Effector memory CD8-positive, alpha-beta T cell (primary cell): ENCODE measurements at regions not wholly inside any gene's neighbourhood (a gene's known extent, or its start where the extent isn't known, plus 50 kb on each side); places are given as distances from the start of the nearest gene placed in this dataset.

ENCODE experiments used
- ATAC-seq: fragments of 150-1000 bp; cut with Tn5 transposase; replicated peaks from 2 replicates; pipeline ENCODE4 v1.10.0; 2021; ENCODE audit warnings: mild to moderate bottlenecking, moderate library complexity
- DNase-seq, 3 experiments: peaks; one replicate each; pipeline ENCODE4 v3.0.0; 2021
- H3K27ac Mint-ChIP-seq, 2 donors: one replicate each; pipeline ENCODE4 v1.8.0; 2022; ENCODE audit warnings: mild to moderate bottlenecking in 2 of 2, mixed read lengths in 2 of 2, moderate library complexity in 2 of 2
- H3K27me3 Mint-ChIP-seq, 2 donors: one replicate each; pipeline ENCODE4 v1.8.0; 2022; ENCODE audit warnings: mixed read lengths in 2 of 2
- H3K36me3 Mint-ChIP-seq: one replicate; pipeline ENCODE4 v1.8.0; 2022; ENCODE audit warnings: mild to moderate bottlenecking, moderate library complexity, mixed read lengths; ENCODE audit not compliant: insufficient read depth
- H3K4me1 Mint-ChIP-seq, 2 donors: one replicate each; pipeline ENCODE4 v1.8.0; 2022; ENCODE audit warnings: low read depth in 2 of 2, mixed read lengths in 2 of 2
- H3K4me3 Mint-ChIP-seq, 2 donors: one replicate each; pipeline ENCODE4 v1.8.0; 2022; ENCODE audit warnings: mild to moderate bottlenecking in 2 of 2, mixed read lengths in 2 of 2, moderate library complexity in 2 of 2
- H3K9me3 Mint-ChIP-seq, 2 donors: one replicate each; pipeline ENCODE4 v1.8.0; 2022; ENCODE audit warnings: mixed read lengths in 2 of 2

DNA sequence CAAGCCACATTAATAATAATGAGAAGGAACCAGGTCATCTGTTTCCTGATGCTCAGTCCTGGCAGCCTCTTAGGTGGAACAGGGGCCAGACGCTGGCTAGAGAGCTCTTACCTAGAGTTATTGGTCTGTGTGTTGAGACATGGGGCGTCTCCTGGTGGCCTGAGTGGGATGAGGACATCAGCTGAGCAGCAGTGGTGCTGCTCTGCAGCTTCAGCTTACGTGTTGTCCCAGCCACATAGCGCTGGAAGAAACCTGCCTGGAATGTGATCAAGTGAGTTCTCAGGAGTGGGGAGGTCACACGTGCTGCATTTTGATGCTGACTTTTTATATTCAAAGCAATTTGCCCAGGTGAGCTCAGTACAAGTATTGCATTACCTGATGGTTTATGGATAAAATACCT lies 355.4 kb downstream of the CDH26 start:
- H3K4me3 Mint-ChIP-seq = no peak overlapping the region
- H3K4me1 Mint-ChIP-seq = peaks cover 4 to 5% of the 10 kb centered on the region in 2 donors
- DNase-seq (no peak), ATAC-seq (no peak)
- peaks cover 3% of the 10 kb centered on the region for H3K36me3 Mint-ChIP-seq
- H3K27me3 Mint-ChIP-seq = peaks cover 0 to 10% of the 10 kb centered on the region in 2 donors
- H3K27ac Mint-ChIP-seq = no peak overlapping the region
- peaks cover 0 to 5% of the 10 kb centered on the region in 2 donors for H3K9me3 Mint-ChIP-seq

DNA sequence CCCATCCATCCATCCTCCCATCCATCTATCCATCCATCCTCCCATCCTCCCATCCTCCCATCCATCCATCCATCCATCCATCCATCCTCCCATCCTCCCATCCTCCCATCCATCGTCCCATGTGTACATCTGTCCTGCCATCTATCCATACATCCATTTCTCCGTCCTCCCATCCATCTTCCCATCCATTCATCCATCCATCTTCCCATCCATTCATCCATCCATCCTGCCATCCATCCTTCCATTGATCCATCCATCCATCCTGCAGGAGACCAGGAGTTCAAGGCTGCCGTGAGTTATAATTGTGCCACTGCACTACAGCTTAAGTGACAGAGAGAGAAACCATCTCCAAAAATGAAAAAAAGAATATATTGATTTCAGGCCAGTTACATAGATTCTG lies 356.5 kb downstream of the CDH26 start:
- ATAC-seq (no peak), DNase-seq (no peak)
- peaks cover 3% of the 10 kb centered on the region for H3K36me3 Mint-ChIP-seq
- H3K27me3 Mint-ChIP-seq = peaks cover 0 to 20% of the 10 kb centered on the region in 2 donors
- no peak overlapping the region for H3K27ac Mint-ChIP-seq
- no peak overlapping the region for H3K4me3 Mint-ChIP-seq
- H3K4me1 Mint-ChIP-seq = peaks cover 4 to 5% of the 10 kb centered on the region in 2 donors
- H3K9me3 Mint-ChIP-seq = peaks cover 0 to 5% of the 10 kb centered on the region in 2 donors

DNA sequence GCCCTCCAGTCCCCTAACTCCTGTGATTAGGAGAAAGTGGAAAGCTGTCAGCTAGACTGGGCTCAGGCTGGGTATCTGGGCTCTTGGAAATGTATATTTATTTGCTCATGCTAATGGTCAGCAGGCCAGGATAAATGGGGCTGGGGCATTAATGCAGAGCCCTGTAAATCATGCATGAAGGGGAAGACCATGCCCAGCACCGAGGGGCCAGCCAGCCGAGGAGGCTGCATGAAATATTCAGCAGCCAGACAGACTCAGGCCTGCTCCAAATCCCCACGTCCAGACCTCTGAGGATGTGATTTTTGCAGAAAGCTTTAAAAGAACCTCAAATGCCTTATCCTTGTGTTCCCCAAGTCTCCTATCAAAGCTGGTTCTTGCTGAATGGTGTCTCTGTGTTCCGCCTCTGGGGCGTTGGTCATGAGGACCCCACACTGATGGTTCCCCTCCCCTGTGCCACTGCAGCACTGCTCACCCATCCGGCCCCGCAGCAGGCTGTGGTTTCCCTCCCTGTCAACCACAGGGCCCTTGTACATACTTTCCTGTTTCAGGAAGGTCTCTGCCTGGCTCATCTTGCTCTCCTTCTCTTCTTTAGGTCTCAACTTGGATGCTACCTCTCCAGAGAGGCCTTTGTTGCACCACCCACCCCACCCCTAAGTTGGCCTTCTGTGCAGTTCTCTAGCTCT lies 358.4 kb downstream of the CDH26 start:
- Mint-ChIP-seq H3K36me3 (no peaks in the 10 kb centered on the region), H3K27ac (no peak overlapping the region), H3K27me3 (peaks cover 0 to 20% of the 10 kb centered on the region in 2 donors), H3K4me3 (no peak overlapping the region), H3K9me3 (peaks cover 0 to 5% of the 10 kb centered on the region in 2 donors), H3K4me1 (peaks cover 4 to 5% of the 10 kb centered on the region in 2 donors)
- ATAC-seq (no peak), DNase-seq (no peak)

DNA sequence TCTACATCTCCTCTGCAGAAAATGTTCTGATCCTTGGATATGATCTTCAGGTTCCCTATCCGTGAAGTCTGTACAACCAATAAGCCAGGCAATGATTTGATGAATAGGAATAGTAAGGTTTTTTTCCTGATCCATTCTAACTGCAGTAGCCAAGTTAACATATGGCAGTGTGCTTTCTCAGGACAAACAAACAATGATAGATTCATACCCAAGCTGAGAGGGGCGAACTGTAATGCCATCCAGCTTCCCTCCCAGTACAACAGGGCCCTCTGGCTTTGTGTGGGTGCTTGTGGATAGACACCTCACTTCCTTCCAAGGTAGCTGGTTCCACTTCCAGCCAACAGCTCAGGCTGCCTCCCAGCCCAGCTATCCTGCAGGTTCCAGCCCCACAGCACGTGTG lies 359.2 kb downstream of the CDH26 start:
- H3K36me3 Mint-ChIP-seq = no peaks in the 10 kb centered on the region
- no peak overlapping the region for H3K4me3 Mint-ChIP-seq
- H3K9me3 Mint-ChIP-seq = peaks cover 0 to 5% of the 10 kb centered on the region in 2 donors

DNA sequence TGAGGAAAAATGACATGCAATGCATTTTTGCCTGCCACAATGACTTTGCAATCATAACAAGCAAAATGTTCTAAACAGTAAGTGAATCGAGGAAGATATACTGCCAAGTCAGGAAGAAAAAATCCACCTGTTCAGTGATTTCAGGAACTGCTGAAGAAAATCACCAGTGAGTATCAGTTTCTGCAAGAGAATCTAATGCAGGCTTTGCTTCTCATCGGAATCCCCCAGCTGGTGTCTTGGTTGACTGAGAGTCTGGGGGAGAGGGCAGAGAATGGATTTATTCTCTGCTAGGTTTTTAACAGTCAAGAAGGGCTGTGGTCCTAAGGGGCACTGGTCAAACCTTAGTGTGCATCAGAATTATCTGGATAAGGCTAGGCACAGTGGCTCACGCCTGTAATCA lies 363.4 kb downstream of the CDH26 start:
- Mint-ChIP-seq H3K4me1 (peaks cover 4 to 5% of the 10 kb centered on the region in 2 donors), H3K9me3 (no peaks in the 10 kb centered on the region), H3K36me3 (no peaks in the 10 kb centered on the region), H3K4me3 (no peak overlapping the region), H3K27me3 (peaks cover 0 to 20% of the 10 kb centered on the region in 2 donors), H3K27ac (no peak overlapping the region)
- ATAC-seq (no peak), DNase-seq (no peak)

More for the DNA sequence above, 359.2 kb downstream of the CDH26 start:
- DNase-seq (no peak), ATAC-seq (no peak)
- H3K27ac Mint-ChIP-seq = no peak overlapping the region
- H3K27me3 Mint-ChIP-seq = peaks cover 0 to 20% of the 10 kb centered on the region in 2 donors
- peaks cover 4 to 5% of the 10 kb centered on the region in 2 donors for H3K4me1 Mint-ChIP-seq

DNA sequence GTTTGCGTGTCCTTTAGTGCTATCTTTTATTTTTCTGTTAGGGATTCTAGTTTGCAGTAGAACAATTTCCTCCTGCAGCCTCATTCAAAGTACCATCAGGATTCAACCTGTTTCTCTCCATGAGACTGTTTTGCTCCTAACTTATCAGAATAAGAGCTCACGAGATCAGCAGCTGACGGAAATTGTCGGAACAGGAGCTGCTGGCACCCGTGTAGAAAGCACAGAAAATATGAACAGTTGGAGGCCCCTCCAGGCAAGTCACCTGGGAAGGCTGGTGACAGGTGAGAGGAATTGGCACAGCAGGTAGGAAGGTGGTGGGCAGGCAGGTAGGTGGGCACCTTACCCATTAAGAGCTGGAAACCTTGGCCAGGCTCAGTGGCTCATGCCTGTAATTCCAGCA lies 368.6 kb downstream of the CDH26 start:
- H3K4me3 Mint-ChIP-seq = no peak overlapping the region
- no peaks in the 10 kb centered on the region for H3K4me1 Mint-ChIP-seq
- no peaks in the 10 kb centered on the region for H3K27me3 Mint-ChIP-seq
- DNase-seq = no peak
- no peak for ATAC-seq
- H3K36me3 Mint-ChIP-seq = no peaks in the 10 kb centered on the region
- H3K27ac Mint-ChIP-seq = no peak overlapping the region
- H3K9me3 Mint-ChIP-seq = no peaks in the 10 kb centered on the region

DNA sequence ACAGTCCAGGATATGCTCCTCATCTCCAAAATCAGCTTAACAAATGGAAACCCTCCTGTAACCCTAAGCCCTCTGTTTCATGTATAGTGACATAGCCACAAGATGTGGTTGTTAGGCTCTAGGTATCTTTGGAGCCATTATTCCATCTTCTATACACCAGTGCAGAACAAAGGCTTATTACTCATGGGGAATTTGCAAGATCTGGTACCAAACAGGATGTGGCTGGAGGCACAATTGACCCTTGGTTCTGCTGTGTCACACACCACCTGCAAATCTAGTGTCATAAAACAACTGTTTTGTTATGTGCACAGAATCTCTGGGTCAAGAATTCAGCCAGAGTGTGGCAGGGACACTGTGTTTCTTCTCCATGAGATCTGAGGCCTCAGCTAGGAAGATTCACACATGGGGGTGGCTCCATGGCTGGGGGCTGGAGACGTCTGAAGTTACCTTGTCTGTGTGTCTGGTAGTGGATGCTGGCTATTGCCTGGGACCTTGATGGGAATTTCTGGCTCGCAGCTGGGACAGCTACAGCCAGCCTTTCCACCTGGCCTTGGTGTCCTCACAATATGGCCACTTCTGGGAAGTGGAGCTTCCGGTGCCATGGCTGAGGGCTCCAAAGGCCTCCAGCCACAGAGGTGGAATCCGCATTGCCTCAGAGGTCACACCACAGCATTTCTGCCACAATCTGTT lies 369.9 kb downstream of the CDH26 start:
- no peak overlapping the region for H3K27ac Mint-ChIP-seq
- H3K27me3 Mint-ChIP-seq = no peaks in the 10 kb centered on the region

DNA sequence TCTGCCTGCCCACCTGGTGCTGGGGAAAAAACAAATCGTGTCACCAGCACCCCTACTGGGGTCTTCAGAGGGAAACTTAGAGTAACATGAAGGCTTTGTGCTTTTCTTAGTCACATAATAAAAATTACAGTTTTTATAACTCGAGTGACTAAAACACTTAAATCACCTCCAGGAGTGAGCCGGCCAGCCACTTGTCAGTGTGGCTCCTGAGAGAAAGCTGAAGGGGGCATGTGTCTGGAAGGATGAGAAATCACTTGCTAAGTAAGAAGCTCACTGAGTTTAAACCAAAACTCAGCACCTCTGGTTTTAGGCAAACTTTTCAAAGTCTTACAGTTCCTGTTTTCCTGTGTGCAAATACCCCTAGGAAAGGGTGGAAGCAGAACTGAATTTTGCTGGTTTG lies 372.2 kb downstream of the CDH26 start:
- Mint-ChIP-seq H3K4me3 (no peak overlapping the region), H3K27me3 (no peaks in the 10 kb centered on the region), H3K36me3 (no peaks in the 10 kb centered on the region), H3K4me1 (no peaks in the 10 kb centered on the region), H3K9me3 (no peaks in the 10 kb centered on the region), H3K27ac (no peak overlapping the region)
- no peak for DNase-seq
- no peak for ATAC-seq

More for the DNA sequence above, 369.9 kb downstream of the CDH26 start:
- Mint-ChIP-seq H3K36me3 (no peaks in the 10 kb centered on the region), H3K4me3 (no peak overlapping the region), H3K9me3 (no peaks in the 10 kb centered on the region), H3K4me1 (no peaks in the 10 kb centered on the region)
- ATAC-seq (no peak), DNase-seq (no peak)

DNA sequence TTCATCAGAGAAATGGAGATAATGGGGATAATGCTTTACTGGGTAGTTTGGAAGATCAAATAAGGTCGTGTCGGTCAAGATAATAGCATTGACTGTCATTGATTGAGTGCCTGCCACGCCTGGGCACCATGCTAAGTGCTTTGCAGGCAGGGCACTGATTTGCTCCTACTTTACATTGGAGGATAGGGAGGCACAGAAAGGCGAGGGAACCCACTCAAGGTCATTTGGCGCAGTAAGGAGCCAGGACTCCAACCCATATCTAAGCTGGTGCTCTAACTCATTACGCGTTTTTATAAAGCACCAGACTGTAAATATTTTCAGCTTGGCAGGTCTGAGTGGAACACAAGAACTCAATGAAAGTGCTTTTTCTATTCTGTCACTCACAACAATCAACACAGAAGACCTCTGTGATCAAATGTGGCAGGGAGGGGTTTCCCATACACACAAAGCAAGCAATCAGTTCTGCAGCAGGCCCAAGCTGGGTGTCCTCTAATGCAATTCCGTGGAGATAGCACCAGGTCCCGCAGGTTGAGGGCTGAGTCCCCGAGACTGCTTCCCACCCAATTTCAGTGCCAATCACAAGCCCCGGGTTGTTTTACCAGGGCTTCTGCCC lies 373.6 kb downstream of the CDH26 start:
- ATAC-seq = no peak
- no peak overlapping the region for H3K27ac Mint-ChIP-seq
- DNase-seq = no peak
- no peak overlapping the region for H3K4me3 Mint-ChIP-seq
- no peaks in the 10 kb centered on the region for H3K36me3 Mint-ChIP-seq
- H3K4me1 Mint-ChIP-seq = no peaks in the 10 kb centered on the region
- no peaks in the 10 kb centered on the region for H3K9me3 Mint-ChIP-seq
- no peaks in the 10 kb centered on the region for H3K27me3 Mint-ChIP-seq

DNA sequence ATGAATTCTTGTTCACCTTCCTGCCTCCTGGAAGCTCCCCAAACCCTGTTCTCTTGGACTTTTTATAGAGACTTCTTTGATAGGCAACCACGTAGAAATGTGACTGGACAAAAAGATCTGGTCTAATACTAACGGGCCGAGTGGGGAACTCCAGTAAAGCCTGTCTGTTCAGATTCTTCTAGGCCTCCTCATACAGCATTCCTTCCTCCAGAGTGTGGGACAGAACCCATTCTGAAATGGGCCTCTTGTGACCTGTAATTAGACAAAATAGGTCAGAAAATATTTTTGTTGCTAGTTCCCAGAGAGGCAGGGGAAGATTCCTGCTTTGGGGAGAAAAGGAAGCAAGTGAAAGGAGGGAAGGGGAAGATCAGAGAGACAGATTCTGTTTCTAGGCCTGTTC lies 374.3 kb downstream of the CDH26 start:
- no peak for ATAC-seq
- H3K9me3 Mint-ChIP-seq = no peaks in the 10 kb centered on the region
- no peak overlapping the region for H3K4me3 Mint-ChIP-seq
- H3K27me3 Mint-ChIP-seq = no peaks in the 10 kb centered on the region
- H3K36me3 Mint-ChIP-seq = no peaks in the 10 kb centered on the region
- H3K27ac Mint-ChIP-seq = no peak overlapping the region
- no peak for DNase-seq
- H3K4me1 Mint-ChIP-seq = no peaks in the 10 kb centered on the region

DNA sequence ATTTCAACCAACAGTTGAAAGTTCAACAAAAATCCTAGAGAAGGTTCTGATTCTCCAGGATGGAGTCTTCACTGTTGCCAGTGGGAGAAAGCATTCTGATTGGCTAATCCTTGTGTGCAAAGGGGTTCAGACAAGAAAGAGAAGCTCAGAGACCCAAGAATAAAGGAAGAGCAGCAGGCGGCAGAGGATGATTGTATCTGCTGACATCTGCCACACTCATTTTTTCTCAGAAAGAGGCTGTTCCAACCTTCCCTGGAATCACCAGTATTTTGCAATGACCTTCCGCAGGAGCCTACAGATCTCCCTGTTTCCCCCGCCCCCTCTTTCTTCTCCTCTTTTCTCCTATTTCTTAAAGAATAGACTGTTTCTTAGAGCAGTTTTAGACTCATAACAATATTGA lies 376.7 kb downstream of the CDH26 start:
- Mint-ChIP-seq H3K36me3 (no peaks in the 10 kb centered on the region), H3K27me3 (peaks cover 9 to 12% of the 10 kb centered on the region in 2 donors), H3K4me3 (no peak overlapping the region), H3K4me1 (no peaks in the 10 kb centered on the region), H3K9me3 (no peaks in the 10 kb centered on the region), H3K27ac (no peak overlapping the region)
- no peak for DNase-seq
- no peak for ATAC-seq

DNA sequence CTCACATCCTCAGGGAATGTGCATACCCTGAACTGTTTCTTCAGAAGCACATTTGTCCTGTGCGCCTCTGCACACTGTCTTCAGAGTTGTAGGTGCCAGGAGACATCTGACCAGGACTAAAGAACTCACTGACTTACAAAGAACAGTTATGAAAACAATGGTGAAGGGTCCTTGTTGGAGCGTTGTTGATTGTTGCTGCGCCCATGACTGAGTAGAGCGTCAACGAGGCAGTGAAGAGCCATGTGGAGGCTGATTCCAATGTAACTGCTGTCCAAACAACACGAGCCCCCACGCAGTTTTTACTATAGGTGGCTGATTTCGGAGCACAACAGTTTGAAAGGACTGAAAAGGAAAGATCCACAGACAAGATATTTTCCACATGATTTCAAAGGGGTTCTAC lies 380.3 kb downstream of the CDH26 start:
- no peaks in the 10 kb centered on the region for H3K9me3 Mint-ChIP-seq
- DNase-seq (no peak), ATAC-seq (no peak)
- H3K4me1 Mint-ChIP-seq = no peaks in the 10 kb centered on the region
- H3K4me3 Mint-ChIP-seq = no peak overlapping the region
- peaks cover 9 to 12% of the 10 kb centered on the region in 2 donors for H3K27me3 Mint-ChIP-seq
- no peak overlapping the region for H3K27ac Mint-ChIP-seq
- H3K36me3 Mint-ChIP-seq = no peaks in the 10 kb centered on the region

DNA sequence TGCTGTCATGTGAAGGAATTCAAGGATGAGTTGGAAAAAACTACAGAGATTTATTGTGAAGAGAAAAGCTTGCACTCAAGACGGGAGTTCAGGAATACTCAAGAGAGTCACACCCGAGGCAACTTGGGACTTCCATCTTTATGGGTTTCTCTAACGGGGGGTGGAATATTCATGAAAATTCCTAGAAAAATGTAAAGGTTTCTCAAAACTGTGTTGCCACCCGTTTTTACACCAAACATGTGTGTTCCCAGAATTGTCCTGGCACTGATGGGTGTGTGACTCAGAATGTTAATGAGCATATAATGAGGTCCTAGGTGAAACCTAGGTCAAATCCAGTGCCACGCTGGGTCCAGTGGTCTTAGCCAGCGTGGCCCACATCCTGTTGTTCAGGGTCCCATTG lies 381.5 kb downstream of the CDH26 start:
- ATAC-seq (no peak), DNase-seq (no peak)
- Mint-ChIP-seq H3K4me3 (no peak overlapping the region), H3K36me3 (no peaks in the 10 kb centered on the region), H3K27me3 (peaks cover 9 to 12% of the 10 kb centered on the region in 2 donors), H3K4me1 (no peaks in the 10 kb centered on the region), H3K9me3 (no peaks in the 10 kb centered on the region), H3K27ac (no peak overlapping the region)

DNA sequence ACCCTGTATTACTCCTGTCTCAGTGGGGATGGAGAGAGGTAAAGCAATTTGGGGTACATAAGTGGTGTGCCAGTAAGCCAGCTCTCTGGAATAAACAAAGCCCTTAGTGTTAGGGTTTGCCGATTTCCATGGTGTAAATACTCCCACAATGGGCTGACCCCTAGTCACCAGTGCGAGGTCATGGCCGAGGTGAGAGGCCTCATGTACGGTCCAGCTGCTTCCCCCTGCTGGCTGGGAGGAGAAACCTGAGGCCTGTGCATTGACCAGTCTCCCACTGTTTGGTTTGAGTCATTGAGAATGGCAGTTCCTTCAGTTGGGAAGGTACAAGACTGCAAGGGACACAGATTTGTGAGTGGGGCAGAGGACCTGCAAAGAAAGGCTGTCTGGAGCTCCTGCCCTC lies 382.0 kb downstream of the CDH26 start:
- Mint-ChIP-seq H3K4me3 (no peak overlapping the region), H3K9me3 (no peaks in the 10 kb centered on the region), H3K27ac (no peak overlapping the region), H3K27me3 (peaks cover 9 to 12% of the 10 kb centered on the region in 2 donors), H3K36me3 (no peaks in the 10 kb centered on the region), H3K4me1 (no peaks in the 10 kb centered on the region)
- no peak for ATAC-seq
- no peak for DNase-seq
